Bronchial epithelial cell (primary cell): ENCODE measurements at regions not wholly inside any gene's neighbourhood (a gene's known extent, or its start where the extent isn't known, plus 50 kb on each side); places are given as distances from the start of the nearest gene placed in this dataset.

ENCODE experiments used
- DNase-seq: peaks from one replicate; pipeline ENCODE4 v3.0.0-alpha.2; 2010; ENCODE audit warnings: low read depth
- FAIRE-seq: peaks from 2 replicates; lab custom pipeline; 2011; peaks lifted over from hg19 to GRCh38; lab: Jason Lieb, UNC
- H3K27me3 ChIP-seq: 2 replicates; pipeline ENCODE4 v1.5.1; 2011; ENCODE audit warnings: low read length; ENCODE audit not compliant: control insufficient read depth, insufficient read depth
- H3K36me3 ChIP-seq: 2 replicates; pipeline ENCODE4 v1.5.1; 2011; ENCODE audit warnings: low read length; ENCODE audit not compliant: control insufficient read depth, insufficient read depth
- H3K4me3 ChIP-seq: 2 replicates; pipeline ENCODE4 v1.5.1; 2011; ENCODE audit warnings: mild to moderate bottlenecking, low read depth, low read length, control low read depth
- CTCF ChIP-seq: IDR thresholded peaks from 2 replicates; pipeline ENCODE4 v1.5.1; 2011; ENCODE audit warnings: mild to moderate bottlenecking, moderate library complexity, low read length, control low read depth, inconsistent platforms; ENCODE audit not compliant: insufficient read depth, severe bottlenecking

GRCh38 chr2:144240656-144241339 lies 279.1 kb downstream of the ZEB2 start:
- no peak for DNase-seq
- no peak for TF ChIP-seq CTCF
- Histone ChIP-seq H3K4me3 (no peak overlapping the region), H3K36me3 (no peaks in the 10 kb centered on the region), H3K27me3 (no peaks in the 10 kb centered on the region)
- FAIRE-seq = no peak

DNA sequence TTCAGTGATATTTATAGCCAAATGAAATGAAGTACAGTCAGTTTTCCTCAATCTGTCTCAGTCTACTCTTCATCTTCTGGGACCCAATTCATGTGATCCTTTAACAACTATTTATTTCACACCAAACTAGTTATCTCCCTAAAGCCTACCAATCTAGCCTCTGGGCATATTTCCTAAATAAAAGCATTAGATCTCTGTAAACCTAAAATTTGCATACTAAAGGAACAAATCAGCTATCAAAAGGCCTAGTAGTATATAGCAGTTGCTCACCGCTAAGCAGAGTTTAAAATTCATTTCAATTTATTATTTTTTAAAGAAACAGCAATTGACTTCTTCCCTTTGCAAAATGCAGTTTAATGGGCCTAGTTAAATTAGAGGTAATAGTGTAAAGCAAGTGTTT lies 280.2 kb downstream of the ZEB2 start:
- Histone ChIP-seq H3K36me3 (no peaks in the 10 kb centered on the region), H3K27me3 (no peaks in the 10 kb centered on the region), H3K4me3 (no peak overlapping the region)
- TF ChIP-seq CTCF = no peak
- FAIRE-seq (no peak), DNase-seq (no peak)

GRCh38 chr2:144239306-144239705 lies 280.6 kb downstream of the ZEB2 start:
- Histone ChIP-seq H3K36me3 (no peaks in the 10 kb centered on the region), H3K27me3 (no peaks in the 10 kb centered on the region), H3K4me3 (no peak overlapping the region)
- no peak for TF ChIP-seq CTCF
- FAIRE-seq (no peak), DNase-seq (no peak)

GRCh38 chr2:144237830-144238627 lies 281.9 kb downstream of the ZEB2 start:
- Histone ChIP-seq H3K27me3 (no peaks in the 10 kb centered on the region), H3K36me3 (no peaks in the 10 kb centered on the region), H3K4me3 (no peak overlapping the region)
- TF ChIP-seq CTCF = no peak
- DNase-seq (no peak), FAIRE-seq (no peak)

- FAIRE-seq = no peak
- DNase-seq = no peak
- TF ChIP-seq CTCF = no peak
- H3K27me3 ChIP-seq = no peaks in the 10 kb centered on the region
- H3K36me3 ChIP-seq = no peaks in the 10 kb centered on the region
- no peak overlapping the region for H3K4me3 ChIP-seq
Observed at GRCh38 chr2:144237108-144237507, 282.8 kb downstream of the ZEB2 start.
